Brain microvascular endothelial cell (primary cell): ENCODE measurements at regions not wholly inside any gene's neighbourhood (a gene's known extent, or its start where the extent isn't known, plus 50 kb on each side); places are given as distances from the start of the nearest gene placed in this dataset.

Experiments
- DNase-seq: peaks from one replicate; pipeline ENCODE4 v3.0.0-alpha.2; 2020
- H3K27ac ChIP-seq: fragments of 250-450 bp; sonication (Bioruptor Pico); 2 replicates; pipeline ENCODE4 v1.5.1; 2020; ENCODE audit warnings: mild to moderate bottlenecking, moderate library complexity
- H3K27me3 ChIP-seq: fragments of 250-450 bp; sonication (Bioruptor Pico); replicated peaks from 2 replicates; pipeline ENCODE4 v1.5.1; 2020; ENCODE audit warnings: mild to moderate bottlenecking
- H3K36me3 ChIP-seq: fragments of 250-450 bp; sonication (Bioruptor Pico); replicated peaks from 2 replicates; pipeline ENCODE4 v1.5.1; 2020; ENCODE audit warnings: mild to moderate bottlenecking
- H3K4me3 ChIP-seq: 2 replicates; pipeline ENCODE4 v1.5.1; 2011; ENCODE audit warnings: low read depth, mild to moderate bottlenecking, control low read depth, low read length, moderate library complexity
- CTCF ChIP-seq: IDR thresholded peaks from 2 replicates; pipeline ENCODE4 v1.5.1; 2011; ENCODE audit warnings: low read depth, mild to moderate bottlenecking, moderate library complexity, low read length, control low read depth, inconsistent platforms; ENCODE audit errors: missing control alignments
- in situ Hi-C: cut with HindIII; loops from 2 replicates; pipeline ENCODE4 v1.10.0; 2017; ENCODE audit warnings: low sequenced_read_pairs, low pct_ligation_motif_present

- Histone ChIP-seq H3K4me3 (no peak overlapping the region), H3K27me3 (no peaks in the 10 kb centered on the region), H3K27ac (no peak overlapping the region), H3K36me3 (no peaks in the 10 kb centered on the region)
- in situ Hi-C loops, result no loop called here
- TF ChIP-seq CTCF, result no peak
- DNase-seq, result no peak
These were observed 158.9 kb upstream of the TMEM106B start for GRCh38 chr7:12052211-12052610.

- no peak overlapping the region for H3K4me3 ChIP-seq
- H3K27me3 ChIP-seq, result no peaks in the 10 kb centered on the region
- in situ Hi-C loops, result no loop called here
- no peak for TF ChIP-seq CTCF
- DNase-seq, result no peak
- no peaks in the 10 kb centered on the region for H3K36me3 ChIP-seq
- H3K27ac ChIP-seq, result no peak overlapping the region
These were observed 157.5 kb upstream of the TMEM106B start for GRCh38 chr7:12053561-12053960.

GRCh38 chr7:12054830-12055229 is 156.3 kb upstream of the TMEM106B start:
- no peak for TF ChIP-seq CTCF
- H3K27me3 ChIP-seq, result no peaks in the 10 kb centered on the region
- in situ Hi-C loops, result no loop called here
- H3K4me3 ChIP-seq, result no peak overlapping the region
- no peak overlapping the region for H3K27ac ChIP-seq
- no peak for DNase-seq
- H3K36me3 ChIP-seq, result no peaks in the 10 kb centered on the region

GRCh38 chr7:12056381-12056780 is 154.7 kb upstream of the TMEM106B start:
- H3K27me3 ChIP-seq, result no peaks in the 10 kb centered on the region
- H3K4me3 ChIP-seq, result no peak overlapping the region
- TF ChIP-seq CTCF, result no peak
- DNase-seq, result no peak
- H3K36me3 ChIP-seq, result no peaks in the 10 kb centered on the region
- in situ Hi-C loops, result no loop called here
- H3K27ac ChIP-seq, result no peak overlapping the region

- H3K4me3 ChIP-seq, result no peak overlapping the region
- H3K27ac ChIP-seq, result no peak overlapping the region
- DNase-seq, result no peak
- in situ Hi-C loops, result no loop called here
- no peak for TF ChIP-seq CTCF
- H3K27me3 ChIP-seq, result no peaks in the 10 kb centered on the region
- H3K36me3 ChIP-seq, result no peaks in the 10 kb centered on the region
These were observed 154.1 kb upstream of the TMEM106B start for GRCh38 chr7:12056977-12057376.

DNA sequence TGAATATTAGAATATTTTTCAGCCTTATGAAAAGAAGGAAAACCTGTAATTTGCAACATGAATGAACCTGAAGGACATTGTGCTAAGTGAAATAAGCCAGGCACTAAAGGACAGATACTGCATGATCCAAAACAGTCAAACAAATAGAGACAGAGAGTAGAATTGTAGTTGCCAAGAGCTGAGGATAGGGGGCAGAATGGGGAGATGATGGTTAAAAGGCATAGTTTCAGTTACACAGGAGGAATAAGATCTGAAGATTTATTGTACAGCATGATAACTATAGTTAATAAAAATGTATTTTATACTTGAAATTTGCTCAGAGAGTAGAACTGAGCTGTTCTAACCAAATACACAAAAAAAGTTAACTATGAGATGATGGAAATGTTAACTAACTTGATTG is 149.0 kb upstream of the TMEM106B start:
- in situ Hi-C loops, result no loop called here
- H3K4me3 ChIP-seq, result no peak overlapping the region
- no peak for DNase-seq

More for the DNA sequence above, 149.0 kb upstream of the TMEM106B start:
- no peak overlapping the region for H3K27ac ChIP-seq
- H3K36me3 ChIP-seq, result no peaks in the 10 kb centered on the region
- no peaks in the 10 kb centered on the region for H3K27me3 ChIP-seq
- TF ChIP-seq CTCF, result peak; percentile 38
